DND-41 (cell line): ENCODE measurements at regions not wholly inside any gene's neighbourhood (a gene's known extent, or its start where the extent isn't known, plus 50 kb on each side); places are given as distances from the start of the nearest gene placed in this dataset.

Source experiments
- ATAC-seq: fragments of 200-7000 bp; cut with Tn5 transposase; 3 replicates; pipeline ENCODE4 v1.9.1; 2021; ENCODE audit warnings: low read depth; ENCODE audit not compliant: insufficient read depth
- DNase-seq: peaks from one replicate; pipeline ENCODE4 v3.0.0-alpha.2; 2020
- H2AFZ ChIP-seq: 2 replicates; pipeline ENCODE4 v1.6.0; 2012; ENCODE audit warnings: low read depth, low read length
- H3K27ac ChIP-seq: 2 replicates; pipeline ENCODE4 v1.5.1; 2012; ENCODE audit warnings: low read length, inconsistent platforms
- H3K27me3 ChIP-seq: fragments of 200-600 bp; sonication (generic); 2 replicates; pipeline ENCODE4 v1.6.0; 2012; ENCODE audit warnings: low read length, mild to moderate bottlenecking, inconsistent platforms; ENCODE audit not compliant: insufficient read depth, poor library complexity
- H3K36me3 ChIP-seq: 2 replicates; pipeline ENCODE4 v1.5.1; 2012; ENCODE audit warnings: low read length, inconsistent platforms; ENCODE audit not compliant: insufficient read depth
- H3K4me1 ChIP-seq: 2 replicates; pipeline ENCODE4 v1.5.1; 2012; ENCODE audit warnings: mild to moderate bottlenecking, low read length; ENCODE audit not compliant: insufficient read depth
- H3K4me2 ChIP-seq: 2 replicates; pipeline ENCODE4 v1.6.0; 2012; ENCODE audit warnings: mild to moderate bottlenecking, moderate library complexity, low read length, inconsistent platforms; ENCODE audit not compliant: insufficient read depth
- H3K4me3 ChIP-seq, 2 experiments: fragments of 200-600 bp in 1 of 2; shearing (Covaris generic) in 1 of 2; 2 replicates each; pipeline ENCODE4 v1.5.1; 2012 to 2016; ENCODE audit warnings: inconsistent platforms in 2 of 2, low read length in 2 of 2, mild to moderate bottlenecking in 2 of 2, low read depth in 1 of 2, moderate library complexity in 1 of 2
- H3K79me2 ChIP-seq: 2 replicates; pipeline ENCODE4 v1.6.0; 2012; ENCODE audit warnings: low read length, inconsistent platforms; ENCODE audit not compliant: insufficient read depth
- H3K9ac ChIP-seq: 2 replicates; pipeline ENCODE4 v1.6.0; 2012; ENCODE audit warnings: low read depth, mild to moderate bottlenecking, inconsistent platforms, low read length, moderate library complexity
- H3K9me3 ChIP-seq: 2 replicates; pipeline ENCODE4 v1.5.1; 2012; ENCODE audit warnings: low read length, moderate library complexity, mild to moderate bottlenecking, inconsistent platforms; ENCODE audit not compliant: insufficient read depth, severe bottlenecking
- H4K20me1 ChIP-seq: 2 replicates; pipeline ENCODE4 v1.6.0; 2012; ENCODE audit warnings: low read length; ENCODE audit not compliant: insufficient read depth
- EZH2 ChIP-seq: IDR thresholded peaks from 3 replicates; pipeline ENCODE4 v1.6.1; 2012; ENCODE audit warnings: borderline replicate concordance, low read depth, mild to moderate bottlenecking, moderate library complexity, low read length, inconsistent platforms; ENCODE audit not compliant: severe bottlenecking
- TF ChIP-seq, protein P1 (sequence below): IDR thresholded peaks from 2 replicates; pipeline ENCODE4 v1.5.1; 2012; ENCODE audit warnings: borderline replicate concordance, low read length, moderate library complexity, mild to moderate bottlenecking; ENCODE audit not compliant: poor library complexity, severe bottlenecking; ENCODE audit errors: extremely low read depth

GRCh38 chr2:216293883-216294282, 78.4 kb downstream of the MARCHF4 start:
- TF ChIP-seq EZH2, result no peak
- TF ChIP-seq, protein P1, sequence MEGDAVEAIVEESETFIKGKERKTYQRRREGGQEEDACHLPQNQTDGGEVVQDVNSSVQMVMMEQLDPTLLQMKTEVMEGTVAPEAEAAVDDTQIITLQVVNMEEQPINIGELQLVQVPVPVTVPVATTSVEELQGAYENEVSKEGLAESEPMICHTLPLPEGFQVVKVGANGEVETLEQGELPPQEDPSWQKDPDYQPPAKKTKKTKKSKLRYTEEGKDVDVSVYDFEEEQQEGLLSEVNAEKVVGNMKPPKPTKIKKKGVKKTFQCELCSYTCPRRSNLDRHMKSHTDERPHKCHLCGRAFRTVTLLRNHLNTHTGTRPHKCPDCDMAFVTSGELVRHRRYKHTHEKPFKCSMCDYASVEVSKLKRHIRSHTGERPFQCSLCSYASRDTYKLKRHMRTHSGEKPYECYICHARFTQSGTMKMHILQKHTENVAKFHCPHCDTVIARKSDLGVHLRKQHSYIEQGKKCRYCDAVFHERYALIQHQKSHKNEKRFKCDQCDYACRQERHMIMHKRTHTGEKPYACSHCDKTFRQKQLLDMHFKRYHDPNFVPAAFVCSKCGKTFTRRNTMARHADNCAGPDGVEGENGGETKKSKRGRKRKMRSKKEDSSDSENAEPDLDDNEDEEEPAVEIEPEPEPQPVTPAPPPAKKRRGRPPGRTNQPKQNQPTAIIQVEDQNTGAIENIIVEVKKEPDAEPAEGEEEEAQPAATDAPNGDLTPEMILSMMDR, result no peak
- no peak overlapping the region for H3K27ac ChIP-seq
- no peaks in the 10 kb centered on the region for H3K9me3 ChIP-seq
- ATAC-seq (no peak), DNase-seq (no peak)
- no peaks in the 10 kb centered on the region for H3K36me3 ChIP-seq
- peaks cover 21% of the 10 kb centered on the region for H3K27me3 ChIP-seq
- no peaks in the 10 kb centered on the region for H3K4me1 ChIP-seq
- H3K4me3 ChIP-seq, result no peak overlapping the region
- H3K4me2 ChIP-seq, result no peak overlapping the region
- no peaks in the 10 kb centered on the region for H4K20me1 ChIP-seq
- no peaks in the 10 kb centered on the region for H3K79me2 ChIP-seq
- no peak overlapping the region for H3K9ac ChIP-seq
- H2AFZ ChIP-seq, result no peak overlapping the region

GRCh38 chr2:216292886-216293301, 79.4 kb downstream of the MARCHF4 start:
- no peaks in the 10 kb centered on the region for H3K36me3 ChIP-seq
- DNase-seq (no peak), ATAC-seq (no peak)
- H3K9ac ChIP-seq, result no peak overlapping the region
- H3K79me2 ChIP-seq, result no peaks in the 10 kb centered on the region
- H4K20me1 ChIP-seq, result no peaks in the 10 kb centered on the region
- TF ChIP-seq, protein P1, result no peak
- no peak for TF ChIP-seq EZH2
- H3K4me2 ChIP-seq, result no peak overlapping the region
- H2AFZ ChIP-seq, result no peak overlapping the region
- no peaks in the 10 kb centered on the region for H3K4me1 ChIP-seq
- H3K9me3 ChIP-seq, result no peaks in the 10 kb centered on the region
- H3K4me3 ChIP-seq, result no peak overlapping the region
- peaks cover 21% of the 10 kb centered on the region for H3K27me3 ChIP-seq
- no peak overlapping the region for H3K27ac ChIP-seq

DNA sequence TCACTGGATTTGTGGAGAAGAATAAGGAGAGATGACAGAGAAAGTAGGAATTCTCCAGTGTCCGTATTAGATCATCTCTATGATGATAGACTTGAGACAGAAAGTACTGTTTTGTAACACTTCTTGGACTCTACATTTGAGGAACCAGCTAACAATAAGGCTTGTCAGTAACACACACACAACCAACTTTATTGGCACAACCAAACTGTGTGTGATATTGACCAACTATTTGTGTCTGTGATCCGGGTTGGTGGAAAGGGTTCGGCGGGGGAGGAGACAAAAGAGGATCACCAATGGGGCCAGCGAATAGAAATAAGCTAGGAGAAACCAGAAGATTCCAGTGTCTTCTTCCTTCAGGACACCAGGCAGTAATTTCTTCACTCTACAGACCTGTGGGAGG, 79.8 kb downstream of the MARCHF4 start:
- H3K27me3 ChIP-seq, result peaks cover 21% of the 10 kb centered on the region
- ATAC-seq (no peak), DNase-seq (no peak)
- H3K36me3 ChIP-seq, result no peaks in the 10 kb centered on the region
- H3K79me2 ChIP-seq, result no peaks in the 10 kb centered on the region
- no peak overlapping the region for H3K27ac ChIP-seq
- no peak overlapping the region for H3K4me2 ChIP-seq
- H3K9ac ChIP-seq, result no peak overlapping the region
- H2AFZ ChIP-seq, result no peak overlapping the region
- no peak overlapping the region for H3K4me3 ChIP-seq
- no peak for TF ChIP-seq EZH2
- TF ChIP-seq, protein P1, result no peak
- no peaks in the 10 kb centered on the region for H3K4me1 ChIP-seq
- no peaks in the 10 kb centered on the region for H3K9me3 ChIP-seq
- no peaks in the 10 kb centered on the region for H4K20me1 ChIP-seq

GRCh38 chr2:216289470-216289869, 82.8 kb downstream of the MARCHF4 start:
- H3K9ac ChIP-seq, result no peak overlapping the region
- DNase-seq, result no peak
- no peaks in the 10 kb centered on the region for H3K79me2 ChIP-seq
- no peak overlapping the region for H2AFZ ChIP-seq
- H3K27me3 ChIP-seq, result peaks cover 21% of the 10 kb centered on the region
- TF ChIP-seq, protein P1, result no peak
- TF ChIP-seq EZH2, result no peak
- no peak for ATAC-seq
- H3K4me2 ChIP-seq, result no peak overlapping the region
- H3K9me3 ChIP-seq, result no peaks in the 10 kb centered on the region
- H3K36me3 ChIP-seq, result no peaks in the 10 kb centered on the region
- no peak overlapping the region for H3K27ac ChIP-seq
- H4K20me1 ChIP-seq, result no peaks in the 10 kb centered on the region
- no peaks in the 10 kb centered on the region for H3K4me1 ChIP-seq
- no peak overlapping the region for H3K4me3 ChIP-seq
